ENCODE measurements at regions not wholly inside any gene's neighbourhood (a gene's known extent, or its start where the extent isn't known, plus 50 kb on each side); places are given as distances from the start of the nearest gene placed in this dataset.

DNA sequence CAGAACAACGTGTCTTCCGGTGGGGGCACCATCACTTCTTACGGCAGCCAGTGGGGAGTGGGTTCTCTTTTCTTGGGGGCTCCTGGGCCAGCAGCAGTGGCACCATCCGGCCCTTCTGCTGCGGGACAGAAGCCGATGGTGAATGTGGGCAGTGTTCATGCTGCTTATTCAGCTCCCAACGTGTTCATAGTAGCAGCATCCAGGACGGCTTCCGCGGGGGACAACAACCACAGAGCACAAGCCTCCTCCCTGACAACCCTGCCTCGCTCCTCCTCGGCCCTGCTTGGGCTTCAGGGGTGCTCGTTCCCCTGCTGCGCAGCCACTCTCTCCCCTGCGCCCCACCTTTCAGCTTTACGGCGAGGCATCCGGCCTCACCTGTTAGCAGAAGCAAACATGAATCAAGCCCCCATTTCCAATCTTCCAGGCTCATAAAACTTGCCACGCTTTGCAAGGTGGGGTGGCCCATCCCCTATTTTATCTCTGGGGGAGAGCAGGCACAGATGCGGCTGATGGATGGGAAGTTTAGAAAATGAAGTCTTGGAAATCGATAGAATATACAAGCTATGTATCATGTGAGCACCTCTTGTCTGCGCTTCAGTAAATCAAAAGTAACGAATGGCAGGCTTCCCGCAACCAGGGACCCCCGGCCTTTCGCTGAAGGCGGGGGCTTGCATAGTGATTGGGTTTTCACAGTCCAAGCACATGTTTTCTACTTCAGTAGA, 191.8 kb upstream of the NECTIN1 start:
- H3K4me1 ChIP-seq: no peaks in the 10 kb centered on the region
- TF ChIP-seq, protein P1, sequence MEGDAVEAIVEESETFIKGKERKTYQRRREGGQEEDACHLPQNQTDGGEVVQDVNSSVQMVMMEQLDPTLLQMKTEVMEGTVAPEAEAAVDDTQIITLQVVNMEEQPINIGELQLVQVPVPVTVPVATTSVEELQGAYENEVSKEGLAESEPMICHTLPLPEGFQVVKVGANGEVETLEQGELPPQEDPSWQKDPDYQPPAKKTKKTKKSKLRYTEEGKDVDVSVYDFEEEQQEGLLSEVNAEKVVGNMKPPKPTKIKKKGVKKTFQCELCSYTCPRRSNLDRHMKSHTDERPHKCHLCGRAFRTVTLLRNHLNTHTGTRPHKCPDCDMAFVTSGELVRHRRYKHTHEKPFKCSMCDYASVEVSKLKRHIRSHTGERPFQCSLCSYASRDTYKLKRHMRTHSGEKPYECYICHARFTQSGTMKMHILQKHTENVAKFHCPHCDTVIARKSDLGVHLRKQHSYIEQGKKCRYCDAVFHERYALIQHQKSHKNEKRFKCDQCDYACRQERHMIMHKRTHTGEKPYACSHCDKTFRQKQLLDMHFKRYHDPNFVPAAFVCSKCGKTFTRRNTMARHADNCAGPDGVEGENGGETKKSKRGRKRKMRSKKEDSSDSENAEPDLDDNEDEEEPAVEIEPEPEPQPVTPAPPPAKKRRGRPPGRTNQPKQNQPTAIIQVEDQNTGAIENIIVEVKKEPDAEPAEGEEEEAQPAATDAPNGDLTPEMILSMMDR (IDR thresholded peaks at IDR 0.05): no peak
- WGBS, 2 donors: 86 to 92% methylated on average over 27 of the region's 27 CpGs
- H3K27ac ChIP-seq: no peak overlapping the region
- H3K9me3 ChIP-seq: no peaks in the 10 kb centered on the region
- no peaks in the 10 kb centered on the region for H3K36me3 ChIP-seq
- intact Hi-C loops (cut with DNase I): no loop called here
- ATAC-seq (no peak), DNase-seq (no peak)
- peaks cover 0 to 42% (median 9%) of the 10 kb centered on the region in 7 donors for H3K27me3 ChIP-seq
- H3K4me3 ChIP-seq: no peak overlapping the region

DNA sequence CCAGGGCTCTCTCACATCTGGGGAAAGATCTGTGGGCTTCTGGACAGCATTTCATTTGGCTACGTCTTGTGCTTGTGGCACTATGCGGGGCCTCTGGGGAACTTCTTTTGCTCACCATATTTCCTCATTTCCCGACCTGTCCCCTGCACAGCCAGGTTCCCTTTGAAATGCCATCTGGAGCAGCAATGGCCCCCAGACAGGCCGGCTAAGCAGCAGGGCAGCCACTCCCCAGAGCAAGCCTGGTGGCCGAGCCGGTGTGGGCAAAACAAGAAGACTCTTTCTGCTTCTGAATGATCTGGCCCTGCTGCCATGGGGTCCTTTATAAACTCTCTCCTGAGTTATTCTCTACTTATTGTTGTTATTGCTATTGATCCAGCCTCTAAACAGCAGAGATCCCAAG, 190.7 kb upstream of the NECTIN1 start:
- Histone ChIP-seq H3K4me1 (no peaks in the 10 kb centered on the region), H3K9me3 (no peaks in the 10 kb centered on the region), H3K4me3 (no peak overlapping the region), H3K36me3 (no peaks in the 10 kb centered on the region), H3K27ac (no peak overlapping the region), H3K27me3 (peaks cover 0 to 42% (median 9%) of the 10 kb centered on the region in 7 donors)
- ATAC-seq: no peak
- no peak for DNase-seq
- TF ChIP-seq, protein P1 (IDR thresholded peaks at IDR 0.05): no peak
- intact Hi-C loops (cut with DNase I): no loop called here
- WGBS, 2 donors: 59 to 83% methylated on average over 6 of the region's 6 CpGs

DNA sequence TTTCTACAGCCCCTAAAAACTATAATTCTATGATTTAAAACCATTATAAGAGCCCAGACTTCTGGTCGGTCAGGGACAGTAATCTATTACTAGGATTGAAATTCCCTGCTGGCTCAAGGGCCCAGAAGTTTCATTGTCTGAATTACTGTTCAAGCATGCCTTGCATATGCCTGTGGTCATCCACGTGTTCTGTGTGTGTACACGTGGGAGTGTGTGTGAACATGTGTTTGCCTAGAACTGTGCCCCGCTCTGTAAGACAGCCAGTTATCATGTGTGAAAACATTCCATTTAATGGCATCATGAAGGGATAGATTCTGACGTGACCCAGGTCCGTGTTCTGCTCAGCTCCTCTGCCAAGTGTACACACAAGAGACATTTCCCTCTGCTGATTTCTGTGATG, 189.3 kb upstream of the NECTIN1 start:
- H3K27me3 ChIP-seq: peaks cover 0 to 42% (median 9%) of the 10 kb centered on the region in 7 donors
- no peak for ATAC-seq
- TF ChIP-seq, protein P1 (IDR thresholded peaks at IDR 0.05): no peak
- H3K36me3 ChIP-seq: no peaks in the 10 kb centered on the region
- DNase-seq: no peak
- intact Hi-C loops (cut with DNase I): no loop called here
- H3K4me3 ChIP-seq: no peak overlapping the region
- no peaks in the 10 kb centered on the region for H3K4me1 ChIP-seq
- H3K27ac ChIP-seq: no peak overlapping the region
- 42 to 52% methylated on average over 6 of the region's 6 CpGs for WGBS, 2 donors
- H3K9me3 ChIP-seq: no peaks in the 10 kb centered on the region

DNA sequence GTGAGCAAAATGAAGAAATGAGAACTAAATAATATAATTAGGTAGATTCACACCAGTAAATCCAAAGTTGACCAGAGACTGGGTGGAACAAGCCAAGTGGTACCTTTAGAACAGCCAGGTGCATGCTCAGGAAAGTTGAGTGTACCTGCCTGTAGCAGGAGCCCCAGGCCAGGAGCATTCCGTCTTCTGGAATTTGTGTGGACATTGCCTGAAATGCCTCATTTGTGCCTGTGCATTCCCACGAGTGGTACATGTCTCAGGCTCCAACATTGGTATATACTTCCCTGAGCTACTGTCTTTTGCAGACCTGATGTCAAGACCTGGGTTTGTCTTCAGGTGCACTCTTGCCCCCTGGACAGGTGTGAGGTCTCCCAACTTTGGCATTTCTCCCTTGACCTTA, 187.6 kb upstream of the NECTIN1 start:
- no peaks in the 10 kb centered on the region for H3K36me3 ChIP-seq
- H3K4me1 ChIP-seq: no peaks in the 10 kb centered on the region
- ATAC-seq (no peak), DNase-seq (no peak)
- intact Hi-C loops (cut with DNase I): no loop called here
- no peaks in the 10 kb centered on the region for H3K9me3 ChIP-seq
- no peak overlapping the region for H3K27ac ChIP-seq
- H3K4me3 ChIP-seq: no peak overlapping the region
- TF ChIP-seq, protein P1 (IDR thresholded peaks at IDR 0.05): no peak
- 65 to 81% methylated on average over 2 of the region's 2 CpGs for WGBS, 2 donors
- H3K27me3 ChIP-seq: peaks cover 0 to 33% (median 9%) of the 10 kb centered on the region in 7 donors

Data from heart right ventricle (tissue), 16 donors.